ENCODE measurements at regions not wholly inside any gene's neighbourhood (a gene's known extent, or its start where the extent isn't known, plus 50 kb on each side); places are given as distances from the start of the nearest gene placed in this dataset.

DNA sequence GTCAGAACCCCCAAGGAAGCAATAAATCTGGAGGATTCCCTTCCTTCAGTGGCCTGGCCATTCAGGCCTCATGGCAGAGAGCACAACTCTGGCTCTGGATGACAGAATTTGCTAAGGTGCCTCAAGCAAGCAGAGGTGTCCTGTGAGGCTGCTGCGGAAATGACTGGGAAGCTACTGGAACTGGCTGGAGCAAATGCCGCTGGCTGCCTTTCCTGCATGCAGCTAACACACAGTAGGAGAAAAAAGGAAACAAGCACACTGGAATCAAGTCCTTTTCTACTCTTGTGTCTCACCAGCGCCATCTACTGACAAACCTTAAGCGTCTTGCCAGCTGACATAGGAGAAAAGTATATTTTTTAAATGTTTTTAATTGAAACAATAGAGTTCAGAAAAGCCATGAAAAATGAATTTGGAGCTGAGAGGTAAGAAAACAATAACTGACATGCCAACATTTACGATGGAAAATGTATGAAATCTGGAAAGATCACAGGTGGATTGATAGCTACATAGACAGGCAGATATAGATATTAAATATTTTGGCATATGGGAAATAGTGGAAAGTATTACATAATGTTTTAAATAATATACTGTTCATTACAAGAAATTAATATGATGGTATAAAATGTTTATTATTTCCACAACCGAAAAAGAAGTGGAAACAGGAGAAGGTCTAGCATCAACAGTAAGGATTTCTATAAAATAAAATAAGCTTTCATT lies 951.6 kb downstream of the ANKRD7 start:
- POLR2A ChIA-PET (ENCODE audit: unreplicated experiment): no interaction called here
- Histone ChIP-seq H4K20me1 (ENCODE audit: insufficient read depth) (no peaks in the 10 kb centered on the region), H3K4me3 (no peak overlapping the region)

DNA sequence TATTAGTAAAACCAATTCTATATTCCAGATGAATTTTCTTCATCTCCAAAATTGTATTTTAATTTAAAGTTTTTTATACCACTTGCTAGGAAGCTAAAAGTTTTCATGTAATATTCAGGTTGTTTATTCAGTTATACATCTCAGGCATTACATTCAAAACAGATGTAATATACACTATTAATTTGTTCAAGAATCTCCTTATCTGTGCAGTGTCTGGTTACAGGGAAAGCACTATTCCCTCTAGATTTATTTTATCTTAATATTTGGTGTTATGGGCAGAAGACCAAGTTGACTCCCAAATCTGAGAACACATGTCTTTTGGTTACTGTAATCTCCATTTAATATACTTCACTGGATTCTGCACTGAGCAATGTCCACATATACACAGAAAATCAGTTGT lies 953.4 kb downstream of the ANKRD7 start:
- no peaks in the 10 kb centered on the region for H3K9me3 ChIP-seq (ENCODE audit: insufficient read depth, low read depth)
- no peaks in the 10 kb centered on the region for H3K4me1 ChIP-seq (replicated peaks; ENCODE audit: insufficient read depth)
- no peaks in the 10 kb centered on the region for H3K79me2 ChIP-seq (ENCODE audit: low read depth)
- H4K20me1 ChIP-seq (ENCODE audit: insufficient read depth): no peaks in the 10 kb centered on the region
- no peaks in the 10 kb centered on the region for H3K9me2 ChIP-seq (ENCODE audit: insufficient read depth)
- TF ChIP-seq, protein P1, sequence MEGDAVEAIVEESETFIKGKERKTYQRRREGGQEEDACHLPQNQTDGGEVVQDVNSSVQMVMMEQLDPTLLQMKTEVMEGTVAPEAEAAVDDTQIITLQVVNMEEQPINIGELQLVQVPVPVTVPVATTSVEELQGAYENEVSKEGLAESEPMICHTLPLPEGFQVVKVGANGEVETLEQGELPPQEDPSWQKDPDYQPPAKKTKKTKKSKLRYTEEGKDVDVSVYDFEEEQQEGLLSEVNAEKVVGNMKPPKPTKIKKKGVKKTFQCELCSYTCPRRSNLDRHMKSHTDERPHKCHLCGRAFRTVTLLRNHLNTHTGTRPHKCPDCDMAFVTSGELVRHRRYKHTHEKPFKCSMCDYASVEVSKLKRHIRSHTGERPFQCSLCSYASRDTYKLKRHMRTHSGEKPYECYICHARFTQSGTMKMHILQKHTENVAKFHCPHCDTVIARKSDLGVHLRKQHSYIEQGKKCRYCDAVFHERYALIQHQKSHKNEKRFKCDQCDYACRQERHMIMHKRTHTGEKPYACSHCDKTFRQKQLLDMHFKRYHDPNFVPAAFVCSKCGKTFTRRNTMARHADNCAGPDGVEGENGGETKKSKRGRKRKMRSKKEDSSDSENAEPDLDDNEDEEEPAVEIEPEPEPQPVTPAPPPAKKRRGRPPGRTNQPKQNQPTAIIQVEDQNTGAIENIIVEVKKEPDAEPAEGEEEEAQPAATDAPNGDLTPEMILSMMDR (conservative IDR thresholded peaks at IDR 0.05): no peak
- TF ChIP-seq EZH2 (IDR thresholded peaks at IDR 0.05; ENCODE audit: low read depth): no peak
- H3K27ac ChIP-seq: no peak overlapping the region
- H3F3A ChIP-seq (ENCODE audit: insufficient read depth, low read depth): no peaks in the 10 kb centered on the region
- intact Hi-C loops (cut with micrococcal nuclease; ENCODE audit: unreplicated experiment): loop anchor here (2.0 to 5.0 kb wide), 2 partner anchors 825 to 921 kb away; no protein-coding TSS in a partner anchor
- H3K27me3 ChIP-seq (ENCODE audit: insufficient read depth, low read depth): no peaks in the 10 kb centered on the region
- H2AFZ ChIP-seq: no peak overlapping the region
- no peak overlapping the region for H3K4me3 ChIP-seq
- no peak overlapping the region for H3K4me2 ChIP-seq
- DNase-seq: no peak
- ChIA-PET POLR2A (ENCODE audit: unreplicated experiment) (no interaction called here), CTCF (no interaction called here)
- no TSS peak for BruUV-seq (replicated peaks)
- no peaks in the 10 kb centered on the region for H3K36me3 ChIP-seq (ENCODE audit: low read depth)

More for the DNA sequence above, 951.6 kb downstream of the ANKRD7 start:
- Histone ChIP-seq H3K36me3 (ENCODE audit: low read depth) (no peaks in the 10 kb centered on the region), H3K27ac (no peak overlapping the region), H3K4me2 (no peak overlapping the region), H3K4me1 (replicated peaks; ENCODE audit: insufficient read depth) (no peaks in the 10 kb centered on the region), H3K9me3 (ENCODE audit: insufficient read depth, low read depth) (no peaks in the 10 kb centered on the region), H3K27me3 (ENCODE audit: insufficient read depth, low read depth) (no peaks in the 10 kb centered on the region), H3K9me2 (ENCODE audit: insufficient read depth) (no peaks in the 10 kb centered on the region), H3F3A (ENCODE audit: insufficient read depth, low read depth) (no peaks in the 10 kb centered on the region), H2AFZ (no peak overlapping the region), H3K79me2 (ENCODE audit: low read depth) (no peaks in the 10 kb centered on the region)
- no TSS peak for BruUV-seq (replicated peaks)
- no peak for TF ChIP-seq EZH2 (IDR thresholded peaks at IDR 0.05; ENCODE audit: low read depth)
- TF ChIP-seq, protein P1 (conservative IDR thresholded peaks at IDR 0.05): peak; percentile 80
- intact Hi-C loops (cut with micrococcal nuclease; ENCODE audit: unreplicated experiment): loop anchor here (1.0 to 5.0 kb wide), 3 partner anchors 258 to 919 kb away; no protein-coding TSS in a partner anchor
- peak in 1 of 2 experiments; percentile 38 for DNase-seq
- CTCF ChIA-PET: interaction anchor here (0.6 to 1.0 kb wide), 2 partner anchors 296 to 305 kb away, joined by 4 to 5 read pairs; no protein-coding TSS in a partner anchor

DNA sequence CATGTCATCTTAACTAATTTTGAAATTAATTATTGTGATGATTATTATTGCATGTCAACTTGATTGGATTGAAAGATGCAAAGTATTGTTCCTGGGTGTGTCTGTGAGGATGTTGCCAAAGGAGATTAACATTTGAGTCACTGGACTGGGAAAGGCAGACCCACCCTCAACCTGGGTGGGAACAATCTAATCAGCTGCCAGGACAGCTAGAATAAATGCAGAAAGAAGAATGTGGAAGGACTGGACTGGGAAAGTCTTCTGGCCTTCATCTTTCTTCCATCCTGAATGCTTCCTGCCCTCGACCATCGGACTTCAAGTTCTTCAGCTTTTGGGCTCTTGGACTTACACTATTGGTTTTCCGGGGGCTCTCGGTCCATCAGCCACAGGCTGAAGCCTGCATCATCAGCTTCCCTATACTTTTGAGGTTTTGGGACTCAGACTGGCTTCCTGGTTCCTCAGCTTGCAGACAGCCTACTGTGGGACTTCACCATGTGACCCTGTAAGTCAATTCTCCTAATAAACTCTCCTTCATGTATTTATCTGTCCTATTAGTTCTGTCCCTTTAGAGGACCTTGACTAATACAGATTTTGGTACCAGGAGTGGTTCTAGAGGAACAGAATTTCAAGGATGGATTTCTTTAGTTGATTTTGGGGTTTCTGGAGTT lies 959.8 kb downstream of the ANKRD7 start:
- no peak for DNase-seq
- H3K4me2 ChIP-seq: no peak overlapping the region
- no peaks in the 10 kb centered on the region for H3K9me3 ChIP-seq (ENCODE audit: insufficient read depth, low read depth)
- H3K4me3 ChIP-seq: no peak overlapping the region
- H3K79me2 ChIP-seq (ENCODE audit: low read depth): no peaks in the 10 kb centered on the region
- ChIA-PET CTCF (no interaction called here), POLR2A (ENCODE audit: unreplicated experiment) (no interaction called here)
- intact Hi-C loops (cut with micrococcal nuclease; ENCODE audit: unreplicated experiment): no loop called here
- H3K27me3 ChIP-seq (ENCODE audit: insufficient read depth, low read depth): no peaks in the 10 kb centered on the region
- H4K20me1 ChIP-seq (ENCODE audit: insufficient read depth): no peaks in the 10 kb centered on the region
- no peaks in the 10 kb centered on the region for H3K4me1 ChIP-seq (replicated peaks; ENCODE audit: insufficient read depth)
- H3K9me2 ChIP-seq (ENCODE audit: insufficient read depth): no peaks in the 10 kb centered on the region
- no peak overlapping the region for H2AFZ ChIP-seq
- no TSS peak for BruUV-seq (replicated peaks)
- no peaks in the 10 kb centered on the region for H3F3A ChIP-seq (ENCODE audit: insufficient read depth, low read depth)
- no peaks in the 10 kb centered on the region for H3K36me3 ChIP-seq (ENCODE audit: low read depth)
- H3K27ac ChIP-seq: no peak overlapping the region
- TF ChIP-seq, protein P1 (conservative IDR thresholded peaks at IDR 0.05): no peak
- TF ChIP-seq EZH2 (IDR thresholded peaks at IDR 0.05; ENCODE audit: low read depth): no peak
